ENCODE measurements at regions not wholly inside any gene's neighbourhood (a gene's known extent, or its start where the extent isn't known, plus 50 kb on each side); places are given as distances from the start of the nearest gene placed in this dataset.

DNA sequence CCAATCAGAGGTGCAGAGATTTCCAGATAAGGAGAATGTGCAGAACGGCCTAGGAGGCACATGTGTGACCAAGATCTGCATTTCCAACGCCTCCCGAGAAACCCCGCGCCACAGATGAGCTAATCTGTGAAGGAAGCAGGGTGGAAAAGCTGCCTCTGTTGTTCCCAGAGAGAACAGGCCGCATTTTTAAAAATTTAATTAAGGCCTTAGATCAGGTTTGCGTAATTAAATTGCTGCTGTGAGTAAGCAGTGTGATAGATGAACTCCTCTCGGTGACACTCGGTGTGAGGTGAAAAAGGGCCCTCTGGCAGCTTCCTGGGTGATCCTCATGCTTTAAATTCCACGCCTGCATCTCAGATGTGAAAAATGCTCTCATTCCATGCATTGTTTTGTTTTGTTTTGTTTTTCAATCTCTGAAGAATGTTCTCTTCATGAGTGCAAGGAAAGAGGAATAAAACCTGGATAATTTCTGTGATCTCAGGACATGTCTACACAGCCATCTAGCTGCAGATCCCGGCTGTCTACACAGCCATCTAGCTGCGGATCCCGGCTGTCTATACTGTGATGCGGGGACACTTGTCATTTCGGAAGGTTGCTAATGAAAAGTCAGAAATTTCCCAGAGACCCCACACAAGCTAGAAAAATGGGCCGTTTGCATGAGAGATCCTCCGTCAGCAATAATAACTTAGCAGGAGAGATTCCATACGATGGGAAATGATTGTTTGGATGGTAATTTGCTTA is 1398.9 kb downstream of the BRD1 start:
- TF ChIP-seq EZH2 (IDR thresholded peaks at IDR 0.05) (no peak), POLR2AphosphoS5 (IDR thresholded peaks at IDR 0.05; ENCODE audit: borderline replicate concordance, low read depth, low read length) (no peak), FOXP2 (optimal IDR thresholded peaks at IDR 0.05; ENCODE audit: control extremely low read depth, extremely low read length, insufficient read depth) (no peak)
